ENCODE measurements at regions not wholly inside any gene's neighbourhood (a gene's known extent, or its start where the extent isn't known, plus 50 kb on each side); places are given as distances from the start of the nearest gene placed in this dataset.

DNA sequence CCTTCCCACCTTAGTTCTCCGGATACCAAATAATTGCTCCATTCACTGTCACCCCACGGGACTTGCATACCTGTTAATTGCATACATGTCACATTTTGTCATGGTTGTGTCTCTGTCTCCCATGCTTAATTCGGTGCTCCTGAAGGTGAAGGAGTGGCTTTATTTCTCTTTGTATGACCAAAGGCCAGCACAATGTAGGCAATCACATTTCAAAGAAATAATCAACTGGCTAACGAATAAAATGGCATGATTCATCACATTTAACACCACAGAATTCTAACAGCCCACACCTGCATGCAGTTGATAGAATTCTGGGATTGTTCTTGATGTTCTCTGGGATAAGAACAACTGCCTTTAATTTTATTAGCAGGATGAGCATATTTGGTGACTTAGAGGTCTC lies 59.3 kb downstream of the ATXN3L start:
- H3K36me3 ChIP-seq (ENCODE audit: control insufficient read depth, insufficient read depth, low read length): no peaks in the 10 kb centered on the region
- no peak overlapping the region for H3K4me3 ChIP-seq (ENCODE audit: low read depth, low read length)
- no peak for DNase-seq (ENCODE audit: low read depth)
- TF ChIP-seq, protein P1, sequence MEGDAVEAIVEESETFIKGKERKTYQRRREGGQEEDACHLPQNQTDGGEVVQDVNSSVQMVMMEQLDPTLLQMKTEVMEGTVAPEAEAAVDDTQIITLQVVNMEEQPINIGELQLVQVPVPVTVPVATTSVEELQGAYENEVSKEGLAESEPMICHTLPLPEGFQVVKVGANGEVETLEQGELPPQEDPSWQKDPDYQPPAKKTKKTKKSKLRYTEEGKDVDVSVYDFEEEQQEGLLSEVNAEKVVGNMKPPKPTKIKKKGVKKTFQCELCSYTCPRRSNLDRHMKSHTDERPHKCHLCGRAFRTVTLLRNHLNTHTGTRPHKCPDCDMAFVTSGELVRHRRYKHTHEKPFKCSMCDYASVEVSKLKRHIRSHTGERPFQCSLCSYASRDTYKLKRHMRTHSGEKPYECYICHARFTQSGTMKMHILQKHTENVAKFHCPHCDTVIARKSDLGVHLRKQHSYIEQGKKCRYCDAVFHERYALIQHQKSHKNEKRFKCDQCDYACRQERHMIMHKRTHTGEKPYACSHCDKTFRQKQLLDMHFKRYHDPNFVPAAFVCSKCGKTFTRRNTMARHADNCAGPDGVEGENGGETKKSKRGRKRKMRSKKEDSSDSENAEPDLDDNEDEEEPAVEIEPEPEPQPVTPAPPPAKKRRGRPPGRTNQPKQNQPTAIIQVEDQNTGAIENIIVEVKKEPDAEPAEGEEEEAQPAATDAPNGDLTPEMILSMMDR (IDR thresholded peaks at IDR 0.05; ENCODE audit: insufficient read depth, low read length, poor library complexity, severe bottlenecking): no peak
- no peaks in the 10 kb centered on the region for H3K27me3 ChIP-seq (ENCODE audit: control insufficient read depth, insufficient read depth, low read length)

GRCh38 chrX:13258725-13259124 lies 61.1 kb downstream of the ATXN3L start:
- no peaks in the 10 kb centered on the region for H3K27me3 ChIP-seq (ENCODE audit: control insufficient read depth, insufficient read depth, low read length)
- H3K4me3 ChIP-seq (ENCODE audit: low read depth, low read length): no peak overlapping the region
- TF ChIP-seq, protein P1 (IDR thresholded peaks at IDR 0.05; ENCODE audit: insufficient read depth, low read length, poor library complexity, severe bottlenecking): no peak
- no peaks in the 10 kb centered on the region for H3K36me3 ChIP-seq (ENCODE audit: control insufficient read depth, insufficient read depth, low read length)
- no peak for DNase-seq (ENCODE audit: low read depth)

- no peak overlapping the region for H3K4me3 ChIP-seq (ENCODE audit: low read depth, low read length)
- H3K36me3 ChIP-seq (ENCODE audit: control insufficient read depth, insufficient read depth, low read length): no peaks in the 10 kb centered on the region
- TF ChIP-seq, protein P1 (IDR thresholded peaks at IDR 0.05; ENCODE audit: insufficient read depth, low read length, poor library complexity, severe bottlenecking): no peak
- no peak for DNase-seq (ENCODE audit: low read depth)
- H3K27me3 ChIP-seq (ENCODE audit: control insufficient read depth, insufficient read depth, low read length): no peaks in the 10 kb centered on the region
Measured at GRCh38 chrX:13258052-13258444, 61.8 kb downstream of the ATXN3L start.

DNA sequence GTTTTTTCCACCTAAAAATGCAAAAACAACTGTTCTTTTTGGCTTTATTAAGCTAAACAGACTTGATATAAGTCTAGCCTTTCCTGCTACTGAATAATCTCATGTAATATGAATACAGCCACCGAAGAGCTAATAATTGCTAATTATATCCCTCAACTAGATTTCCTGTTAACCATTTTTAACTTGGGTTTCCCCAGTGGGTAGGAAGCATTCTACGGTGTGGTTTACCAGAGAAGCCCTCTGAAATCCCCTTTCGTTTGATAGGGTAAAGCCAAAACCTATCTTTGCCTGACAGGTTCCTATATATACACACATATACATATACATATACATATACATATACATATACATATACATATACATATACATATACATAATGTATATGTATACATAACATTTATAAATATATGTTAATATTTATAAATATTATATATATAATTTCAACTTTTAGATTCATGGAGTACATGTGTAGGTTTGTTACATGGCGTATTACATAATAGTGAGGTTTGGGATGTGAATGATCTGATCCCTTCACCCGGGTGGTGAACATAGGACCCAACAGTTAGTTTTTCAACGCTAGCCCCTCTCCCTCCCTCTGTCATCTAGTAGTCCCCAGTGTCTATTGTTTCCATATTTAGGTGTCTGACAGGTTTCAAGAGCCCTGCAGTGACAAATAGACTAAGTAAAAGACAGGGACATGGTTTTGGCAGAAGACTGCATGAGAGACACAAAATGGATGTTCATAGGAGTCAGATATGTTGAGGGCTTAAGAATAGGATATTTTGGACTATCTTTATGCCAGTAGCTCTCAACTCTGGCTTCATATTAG lies 62.4 kb downstream of the ATXN3L start:
- Histone ChIP-seq H3K36me3 (ENCODE audit: control insufficient read depth, insufficient read depth, low read length) (no peaks in the 10 kb centered on the region), H3K27me3 (ENCODE audit: control insufficient read depth, insufficient read depth, low read length) (no peaks in the 10 kb centered on the region)

GRCh38 chrX:13256603-13257002 lies 63.2 kb downstream of the ATXN3L start:
- H3K4me3 ChIP-seq (ENCODE audit: low read depth, low read length): no peak overlapping the region
- H3K27me3 ChIP-seq (ENCODE audit: control insufficient read depth, insufficient read depth, low read length): no peaks in the 10 kb centered on the region
- TF ChIP-seq, protein P1 (IDR thresholded peaks at IDR 0.05; ENCODE audit: insufficient read depth, low read length, poor library complexity, severe bottlenecking): no peak
- no peak for DNase-seq (ENCODE audit: low read depth)
- H3K36me3 ChIP-seq (ENCODE audit: control insufficient read depth, insufficient read depth, low read length): no peaks in the 10 kb centered on the region

More for the DNA sequence above, 62.4 kb downstream of the ATXN3L start:
- no peak overlapping the region for H3K4me3 ChIP-seq (ENCODE audit: low read depth, low read length)
- DNase-seq (ENCODE audit: low read depth): no peak
- TF ChIP-seq, protein P1 (IDR thresholded peaks at IDR 0.05; ENCODE audit: insufficient read depth, low read length, poor library complexity, severe bottlenecking): no peak

GRCh38 chrX:13254870-13255269 lies 65.0 kb downstream of the ATXN3L start:
- no peak for DNase-seq (ENCODE audit: low read depth)
- no peak overlapping the region for H3K4me3 ChIP-seq (ENCODE audit: low read depth, low read length)
- no peaks in the 10 kb centered on the region for H3K27me3 ChIP-seq (ENCODE audit: control insufficient read depth, insufficient read depth, low read length)
- no peaks in the 10 kb centered on the region for H3K36me3 ChIP-seq (ENCODE audit: control insufficient read depth, insufficient read depth, low read length)
- TF ChIP-seq, protein P1 (IDR thresholded peaks at IDR 0.05; ENCODE audit: insufficient read depth, low read length, poor library complexity, severe bottlenecking): no peak

Measured in kidney epithelial cell (primary cell).